ENCODE measurements at regions not wholly inside any gene's neighbourhood (a gene's known extent, or its start where the extent isn't known, plus 50 kb on each side); places are given as distances from the start of the nearest gene placed in this dataset.
"Not testable (repeated sequence)": the region's sequence is repeated elsewhere in the genome, so short reads cannot be mapped to it uniquely, and the experiment has no call there.

DNA sequence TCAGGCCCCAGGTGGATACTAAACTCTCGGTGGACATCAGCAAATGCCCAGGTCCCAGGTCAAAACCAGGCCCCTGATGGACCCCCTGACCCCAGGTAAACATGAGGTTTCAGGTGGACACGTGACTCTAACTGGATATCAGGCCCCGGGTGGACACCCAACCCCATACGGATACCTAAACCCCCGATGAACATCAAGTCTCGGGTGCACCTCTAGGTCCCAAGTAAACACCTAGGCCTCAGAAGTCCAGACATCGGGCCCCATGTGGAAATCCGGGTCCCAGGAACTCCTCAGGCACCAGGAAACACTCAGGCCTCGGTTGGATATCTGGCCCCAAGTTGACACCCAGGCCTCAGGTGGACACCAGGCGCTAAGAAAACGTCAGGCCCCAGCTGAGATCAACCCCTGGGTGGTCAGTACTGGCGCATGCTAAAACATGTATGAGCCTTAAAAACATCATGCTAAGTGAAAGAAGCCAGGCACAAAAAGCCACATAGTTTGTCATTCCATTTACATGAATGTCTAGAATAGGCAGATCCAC, 54.4 kb upstream of the SEPTIN5 start:
- no peaks in the 10 kb centered on the region for H3K27me3 ChIP-seq
- ATAC-seq (no peak), DNase-seq (no peak)
- intact Hi-C loops (cut with DNase I), result no loop called here
- TF ChIP-seq, protein P1, sequence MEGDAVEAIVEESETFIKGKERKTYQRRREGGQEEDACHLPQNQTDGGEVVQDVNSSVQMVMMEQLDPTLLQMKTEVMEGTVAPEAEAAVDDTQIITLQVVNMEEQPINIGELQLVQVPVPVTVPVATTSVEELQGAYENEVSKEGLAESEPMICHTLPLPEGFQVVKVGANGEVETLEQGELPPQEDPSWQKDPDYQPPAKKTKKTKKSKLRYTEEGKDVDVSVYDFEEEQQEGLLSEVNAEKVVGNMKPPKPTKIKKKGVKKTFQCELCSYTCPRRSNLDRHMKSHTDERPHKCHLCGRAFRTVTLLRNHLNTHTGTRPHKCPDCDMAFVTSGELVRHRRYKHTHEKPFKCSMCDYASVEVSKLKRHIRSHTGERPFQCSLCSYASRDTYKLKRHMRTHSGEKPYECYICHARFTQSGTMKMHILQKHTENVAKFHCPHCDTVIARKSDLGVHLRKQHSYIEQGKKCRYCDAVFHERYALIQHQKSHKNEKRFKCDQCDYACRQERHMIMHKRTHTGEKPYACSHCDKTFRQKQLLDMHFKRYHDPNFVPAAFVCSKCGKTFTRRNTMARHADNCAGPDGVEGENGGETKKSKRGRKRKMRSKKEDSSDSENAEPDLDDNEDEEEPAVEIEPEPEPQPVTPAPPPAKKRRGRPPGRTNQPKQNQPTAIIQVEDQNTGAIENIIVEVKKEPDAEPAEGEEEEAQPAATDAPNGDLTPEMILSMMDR (IDR thresholded peaks at IDR 0.05), result no peak
- H3K9me3 ChIP-seq, result no peaks in the 10 kb centered on the region
- no peaks in the 10 kb centered on the region for H3K36me3 ChIP-seq
- no peaks in the 10 kb centered on the region for H3K4me1 ChIP-seq
- no peak overlapping the region for H3K27ac ChIP-seq
- H3K4me3 ChIP-seq, result no peak overlapping the region

GRCh38 chr22:19660583-19660982, 53.7 kb upstream of the SEPTIN5 start:
- H3K4me3 ChIP-seq; H3K9me3 ChIP-seq; H3K27ac ChIP-seq; H3K36me3 ChIP-seq; H3K27me3 ChIP-seq; intact Hi-C loops (cut with DNase I); ATAC-seq; H3K4me1 ChIP-seq; DNase-seq: not testable (repeated sequence)

- DNase-seq, result no peak
- Histone ChIP-seq H3K36me3 (no peaks in the 10 kb centered on the region), H3K4me1 (no peaks in the 10 kb centered on the region), H3K9me3 (no peaks in the 10 kb centered on the region), H3K27ac (no peak overlapping the region), H3K4me3 (no peak overlapping the region), H3K27me3 (no peaks in the 10 kb centered on the region)
- intact Hi-C loops (cut with DNase I), result no loop called here
- TF ChIP-seq, protein P1 (IDR thresholded peaks at IDR 0.05), result no peak
- no peak for ATAC-seq
Observed at GRCh38 chr22:19661156-19661555, 53.1 kb upstream of the SEPTIN5 start.

- DNase-seq; H3K27ac ChIP-seq; H3K36me3 ChIP-seq; H3K4me1 ChIP-seq; intact Hi-C loops (cut with DNase I); H3K9me3 ChIP-seq; ATAC-seq; H3K27me3 ChIP-seq; H3K4me3 ChIP-seq: not testable (repeated sequence)
Observed at GRCh38 chr22:19662049-19662684, 52.1 kb upstream of the SEPTIN5 start.

DNA sequence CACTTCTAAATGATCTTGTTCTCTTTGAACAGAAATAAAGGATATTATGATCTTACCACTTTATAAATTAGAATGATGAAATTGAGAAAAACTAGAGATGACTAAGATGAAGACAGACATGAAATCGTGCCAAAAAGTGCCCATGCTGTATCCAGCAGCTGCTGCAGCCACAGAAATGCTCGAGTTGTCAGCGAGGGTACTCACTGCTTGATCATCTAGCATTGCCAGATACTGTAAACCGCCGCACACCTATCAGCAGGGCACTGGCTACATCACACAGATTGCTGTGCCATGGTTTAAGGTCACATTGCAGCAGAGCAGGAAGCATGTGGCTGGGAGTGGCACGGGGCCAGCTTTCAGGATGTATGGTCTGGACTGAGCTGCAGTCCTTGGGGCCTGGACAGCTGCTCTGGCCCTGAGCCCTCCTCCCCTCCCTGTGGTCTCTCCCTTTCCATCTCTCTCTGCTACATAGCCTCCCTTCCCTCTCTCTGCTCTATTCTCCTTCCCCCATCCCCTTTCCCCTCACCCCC, 51.0 kb upstream of the SEPTIN5 start:
- Histone ChIP-seq H3K27ac (no peak overlapping the region), H3K4me1 (no peaks in the 10 kb centered on the region), H3K27me3 (peaks cover 8% of the 10 kb centered on the region), H3K4me3 (no peak overlapping the region), H3K9me3 (no peaks in the 10 kb centered on the region), H3K36me3 (no peaks in the 10 kb centered on the region)
- DNase-seq, result no peak
- peak; percentile 49 for ATAC-seq
- intact Hi-C loops (cut with DNase I), result no loop called here
- TF ChIP-seq, protein P1 (IDR thresholded peaks at IDR 0.05), result no peak

- intact Hi-C loops (cut with DNase I), result no loop called here
- peak; percentile 14 for ATAC-seq
- Histone ChIP-seq H3K36me3 (no peaks in the 10 kb centered on the region), H3K27ac (no peak overlapping the region), H3K4me1 (no peaks in the 10 kb centered on the region), H3K9me3 (no peaks in the 10 kb centered on the region), H3K27me3 (peaks cover 8% of the 10 kb centered on the region), H3K4me3 (no peak overlapping the region)
- TF ChIP-seq, protein P1 (IDR thresholded peaks at IDR 0.05), result no peak
- no peak for DNase-seq
Observed at GRCh38 chr22:19663821-19664355, 50.4 kb upstream of the SEPTIN5 start.
